Esophagus muscularis mucosa (tissue), 3 donors: ENCODE measurements at regions not wholly inside any gene's neighbourhood (a gene's known extent, or its start where the extent isn't known, plus 50 kb on each side); places are given as distances from the start of the nearest gene placed in this dataset.

Source experiments
- CTCF ChIP-seq, 3 experiments: fragments of 200-600 bp in 2 of 3; fragments of 450-650 bp in 1 of 3; sonication (generic) in 2 of 3; IDR thresholded peaks; one replicate each; pipeline ENCODE4 v1.5.1; 2017 to 2019; ENCODE audit warnings: antibody characterized with exemption in 3 of 3, mild to moderate bottlenecking in 2 of 3, moderate library complexity in 1 of 3
- POLR2A ChIP-seq: fragments of 450-650 bp; IDR thresholded peaks from one replicate; pipeline ENCODE4 v1.6.1; 2017; ENCODE audit warnings: antibody characterized with exemption, moderate library complexity, mild to moderate bottlenecking, low read depth

GRCh38 chr3:46085421-46086082 lies 58.3 kb upstream of the XCR1 start:
- TF ChIP-seq CTCF (IDR thresholded peaks at IDR 0.05) (no peak), POLR2A (no peak)
